Left forelimb (tissue), 1 donor: ENCODE measurements at regions not wholly inside any gene's neighbourhood (a gene's known extent, or its start where the extent isn't known, plus 50 kb on each side); places are given as distances from the start of the nearest gene placed in this dataset.

Experiments
- DNase-seq: peaks from one replicate; pipeline ENCODE4 v3.0.0-alpha.2; 2018; ENCODE audit warnings: low spot score

DNA sequence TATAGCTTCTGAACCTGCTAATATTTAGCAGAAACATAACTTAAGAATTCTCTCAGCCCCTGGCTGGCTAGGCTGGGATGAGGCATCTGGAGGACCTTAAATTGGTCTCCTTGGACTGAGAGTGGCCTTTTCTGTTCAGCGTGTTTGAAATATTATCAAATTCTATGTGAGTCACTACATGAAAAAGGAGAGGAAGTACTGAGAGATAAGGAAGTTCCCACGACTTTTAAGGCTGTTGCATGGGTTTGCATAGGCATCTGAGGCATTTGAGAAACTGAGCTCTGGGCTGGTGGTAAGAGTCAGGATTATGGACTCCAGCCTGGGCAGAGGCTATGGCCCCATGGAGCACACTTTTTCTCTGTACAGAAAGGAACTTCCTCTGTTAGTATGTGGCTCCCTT is 816.2 kb upstream of the GRAMD2B start:
- no peak for DNase-seq

DNA sequence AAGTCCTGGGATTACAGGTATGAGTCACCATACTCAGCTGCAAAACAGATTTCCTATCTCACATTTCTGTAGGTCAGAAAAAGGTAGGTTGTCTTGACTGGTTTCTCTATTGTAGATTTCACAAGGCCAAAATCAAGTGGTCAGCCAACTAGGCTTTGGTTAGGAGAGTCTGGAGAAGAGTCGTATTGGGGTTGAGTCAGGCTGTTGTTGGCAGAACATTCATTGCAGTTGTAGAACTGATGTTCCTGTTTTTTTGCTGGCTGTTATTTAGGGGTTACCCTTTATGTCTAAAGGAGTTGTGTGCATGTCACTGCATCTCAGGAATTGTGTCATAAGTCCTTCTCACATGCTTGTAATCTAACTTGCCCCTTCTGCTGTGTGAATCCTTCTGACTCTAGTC is 814.2 kb upstream of the GRAMD2B start:
- DNase-seq, result no peak

DNA sequence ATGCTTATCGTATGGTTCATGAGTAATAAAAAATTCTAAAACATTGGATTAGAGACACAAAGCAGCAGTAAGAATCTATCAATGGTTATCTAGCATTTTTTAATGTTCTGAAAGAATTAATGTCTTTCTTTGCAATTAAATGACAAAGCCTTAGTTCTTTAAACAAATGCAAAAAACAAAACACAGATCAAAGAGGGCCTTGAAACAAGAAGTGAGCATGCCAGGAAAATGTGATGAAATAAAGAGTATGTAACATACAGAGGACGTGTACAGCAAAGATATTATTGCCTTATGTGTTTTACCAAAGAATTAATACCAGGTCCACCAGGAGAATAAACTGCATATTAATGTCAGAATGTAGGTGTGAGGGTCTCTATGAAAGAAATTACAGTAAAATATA is 812.3 kb upstream of the GRAMD2B start:
- DNase-seq, result no peak

DNA sequence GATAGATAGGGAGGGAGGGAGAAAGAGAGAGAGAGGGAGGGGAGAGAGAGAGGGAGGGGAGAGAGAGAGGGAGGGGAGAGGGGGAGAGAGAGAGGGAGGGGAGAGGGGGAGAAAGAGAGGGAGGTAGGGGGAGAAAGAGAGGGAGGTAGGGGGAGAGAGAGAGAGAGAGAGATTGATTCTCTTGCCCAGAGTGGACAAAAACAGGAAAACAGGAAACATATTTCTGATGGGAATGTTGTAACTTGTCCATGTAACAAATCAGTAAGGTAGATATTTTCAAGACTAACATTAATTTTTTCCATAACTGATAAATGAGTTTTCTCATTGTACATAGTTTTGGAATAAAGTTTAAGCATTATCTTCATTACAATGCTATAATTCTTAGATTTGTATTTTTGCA is 811.7 kb upstream of the GRAMD2B start:
- no peak for DNase-seq

DNA sequence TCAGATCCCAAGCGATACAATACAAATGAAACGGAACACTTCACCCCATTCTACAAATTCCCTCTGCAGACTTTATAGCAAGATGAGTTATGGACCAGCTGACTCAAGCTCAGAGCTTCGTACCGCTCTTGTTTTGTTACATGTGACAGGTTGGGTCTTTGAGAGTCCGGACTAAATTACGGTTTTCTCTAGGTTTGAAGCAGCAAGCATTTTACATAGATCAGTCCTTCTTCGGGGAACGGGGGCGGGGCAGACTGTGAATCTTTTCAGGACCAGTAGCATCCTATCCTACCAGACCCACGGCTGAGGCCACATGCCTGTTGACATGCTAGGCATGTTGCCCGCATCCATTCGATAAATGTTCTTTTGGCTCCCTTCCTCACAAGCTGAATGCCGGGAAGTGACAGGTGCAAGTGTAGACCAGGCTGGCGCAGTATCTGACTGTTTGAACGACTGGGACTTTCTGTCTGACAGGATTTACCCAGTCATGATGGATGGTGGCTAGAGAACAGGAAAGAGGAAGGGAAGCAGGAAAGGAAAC is 811.0 kb upstream of the GRAMD2B start:
- no peak for DNase-seq

DNA sequence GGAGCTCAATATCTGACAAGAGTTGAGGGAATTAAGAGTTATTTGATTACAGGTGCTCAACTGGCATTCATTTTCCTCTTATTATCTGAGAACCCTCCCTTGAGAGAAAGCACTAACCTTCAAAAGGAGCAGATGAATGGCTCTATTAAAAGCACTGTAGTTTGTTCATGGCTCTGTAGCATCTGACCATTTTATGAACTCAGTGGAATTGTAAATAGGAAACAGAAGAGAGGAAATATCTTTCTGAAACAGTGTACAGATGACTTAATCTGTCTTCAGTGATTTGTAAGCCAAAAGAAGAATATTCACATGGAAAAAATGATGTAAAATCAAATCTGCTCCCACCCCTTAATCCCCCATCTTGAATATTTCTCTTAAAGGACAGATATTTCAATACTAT is 810.4 kb upstream of the GRAMD2B start:
- DNase-seq, result no peak

DNA sequence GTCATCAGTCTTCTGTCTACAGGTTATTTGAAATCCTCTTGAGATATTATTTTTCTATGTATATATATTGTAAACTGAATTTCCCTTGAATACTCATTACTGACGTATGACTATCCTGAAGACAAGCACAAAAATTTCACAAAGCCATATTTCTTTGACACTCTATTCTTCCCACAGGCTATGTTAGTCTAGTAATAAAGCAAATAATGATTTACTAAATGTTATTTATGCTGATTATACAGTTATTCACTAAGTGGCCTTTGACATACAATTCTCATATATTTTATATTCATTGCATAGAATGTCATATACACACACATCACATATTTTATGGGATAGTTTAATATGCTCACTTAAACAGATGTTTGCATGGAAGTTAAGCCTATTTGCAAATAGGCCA is 793.0 kb upstream of the GRAMD2B start:
- no peak for DNase-seq

DNA sequence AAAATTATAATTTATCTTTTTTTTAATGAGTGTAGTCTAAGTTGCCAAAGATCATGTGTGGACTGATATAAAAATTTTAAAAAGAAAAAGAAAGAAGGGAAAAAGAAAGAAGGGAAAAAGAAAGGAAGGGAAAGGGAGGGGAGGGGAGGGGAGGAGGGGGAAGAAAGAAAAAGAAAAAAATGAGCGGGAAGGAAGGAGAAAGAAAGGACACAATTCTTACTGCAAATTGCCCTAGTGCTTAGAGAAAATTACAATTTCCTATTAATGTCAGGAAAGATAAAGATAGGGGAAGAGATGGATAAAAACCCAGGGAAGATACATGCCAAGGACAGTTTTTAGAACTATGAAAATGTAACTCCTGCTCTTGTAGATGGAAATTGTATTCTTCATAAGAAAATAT is 789.7 kb upstream of the GRAMD2B start:
- no peak for DNase-seq

DNA sequence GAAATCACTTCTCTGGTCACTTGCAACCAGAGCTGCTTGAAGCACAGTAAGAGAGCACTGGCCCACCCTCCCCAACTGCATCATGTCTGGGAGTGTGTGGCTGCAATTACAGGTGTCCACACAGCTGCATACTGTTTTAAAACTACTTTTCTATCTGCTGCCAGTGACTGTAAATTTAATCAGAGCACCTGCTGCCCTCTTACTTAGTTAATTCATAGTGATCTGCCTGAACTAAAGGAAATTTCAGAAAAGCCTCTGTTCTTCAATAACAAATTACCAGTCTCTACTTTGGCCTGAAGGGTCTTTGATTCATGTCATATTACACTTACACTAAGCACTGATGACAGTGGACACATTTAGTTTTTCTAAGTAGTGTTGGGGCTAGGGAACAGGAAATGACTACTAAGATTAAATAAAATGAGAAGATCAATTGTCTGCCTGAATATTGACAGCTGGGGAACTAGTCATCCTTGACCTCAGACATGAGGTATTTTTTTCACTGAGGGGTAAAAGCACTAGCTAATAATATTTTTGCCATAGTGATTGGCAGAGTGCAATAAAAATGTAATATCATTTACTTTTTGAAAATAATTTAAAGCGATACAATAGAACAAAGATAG is 788.9 kb upstream of the GRAMD2B start:
- no peak for DNase-seq

DNA sequence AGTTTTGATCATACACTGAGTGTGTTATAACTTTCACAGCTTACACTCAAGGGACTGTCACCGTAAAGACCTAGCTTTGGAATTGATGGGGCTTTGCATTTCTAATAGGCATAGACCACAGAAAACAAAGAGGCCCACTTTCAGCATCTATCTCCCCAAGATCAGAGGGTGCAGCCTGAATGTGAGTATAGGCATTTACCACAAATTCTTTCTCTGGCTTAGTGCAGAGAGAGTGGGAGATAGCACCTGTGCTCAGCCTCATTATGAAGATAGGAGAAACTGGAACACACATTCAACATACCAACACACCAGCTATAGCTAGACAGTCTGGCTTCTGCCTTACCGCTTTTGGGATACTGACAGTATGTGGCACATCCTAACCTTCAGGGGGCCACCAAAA is 783.4 kb upstream of the GRAMD2B start:
- no peak for DNase-seq

DNA sequence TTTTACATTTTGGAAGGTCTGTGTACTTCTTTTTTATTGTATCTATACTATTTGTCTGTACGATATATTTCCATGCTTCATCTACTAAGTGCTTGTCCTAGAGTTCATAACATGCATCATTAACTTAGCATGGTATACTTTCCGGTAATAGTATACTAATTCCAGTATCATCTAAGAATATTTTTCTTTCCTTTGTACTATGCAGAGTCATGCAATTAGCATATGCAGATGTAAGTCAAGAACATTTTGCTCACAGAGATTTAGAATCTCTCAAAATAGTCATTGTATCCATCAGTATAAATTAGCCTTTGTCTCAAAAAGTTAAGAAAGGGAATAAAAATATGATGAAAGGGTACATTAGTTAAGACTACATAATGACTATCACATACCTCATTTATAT is 770.4 kb upstream of the GRAMD2B start:
- DNase-seq, result no peak

DNA sequence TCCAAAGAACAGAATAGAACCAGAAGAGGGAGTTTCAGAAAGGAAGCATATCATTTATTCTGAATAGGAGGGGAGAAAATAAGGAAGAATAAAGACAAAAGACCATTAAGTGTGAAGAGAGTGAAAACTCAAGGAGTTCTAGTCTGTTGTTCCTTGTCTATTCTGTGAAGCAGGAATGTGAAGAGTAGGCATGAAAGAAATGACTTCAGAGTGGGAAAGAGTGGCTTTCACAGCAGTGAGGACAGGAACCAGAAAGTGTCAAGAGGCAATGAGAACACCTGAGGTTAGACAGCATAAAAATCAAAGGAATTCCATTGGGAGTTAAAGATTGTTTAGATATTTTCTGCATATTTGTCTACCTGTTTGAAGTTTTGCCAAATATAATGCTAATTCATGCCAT is 768.8 kb upstream of the GRAMD2B start:
- DNase-seq, result no peak

DNA sequence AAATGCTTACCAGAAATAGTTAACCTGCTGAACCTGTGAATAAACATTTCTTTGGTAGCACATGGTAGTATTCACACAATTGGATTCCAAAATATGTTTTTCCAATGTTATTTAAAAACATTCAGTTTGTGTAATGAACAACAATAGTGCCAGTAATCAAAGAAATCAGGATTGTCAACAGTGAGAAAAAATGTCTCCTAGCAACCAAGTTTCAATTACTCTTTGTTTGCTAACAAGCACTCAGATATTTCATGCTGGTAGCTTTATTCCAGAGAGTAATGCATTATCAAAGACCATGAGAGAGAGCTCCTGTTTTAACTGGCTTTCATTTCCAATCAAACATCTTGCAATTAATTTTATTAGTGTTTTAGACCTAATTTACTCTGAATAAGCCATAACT is 768.1 kb upstream of the GRAMD2B start:
- no peak for DNase-seq

DNA sequence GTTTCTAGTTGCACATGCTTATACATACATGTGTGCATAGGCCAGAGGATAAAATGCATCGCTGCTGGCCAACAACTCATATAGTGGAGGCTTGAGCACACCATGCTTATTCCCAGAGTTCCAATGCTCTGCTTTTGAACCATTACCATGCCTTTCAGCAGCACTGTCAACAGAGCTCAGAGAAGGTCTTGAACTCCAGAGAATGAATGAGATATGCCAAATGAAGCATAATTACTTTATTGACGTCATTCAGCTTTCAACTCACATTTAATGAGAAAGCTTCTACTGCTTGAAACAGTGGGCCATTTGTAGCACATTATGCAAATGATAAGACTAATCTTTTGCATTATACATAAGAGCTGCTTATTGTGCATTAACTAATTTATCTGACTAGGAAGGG is 765.3 kb upstream of the GRAMD2B start:
- no peak for DNase-seq

DNA sequence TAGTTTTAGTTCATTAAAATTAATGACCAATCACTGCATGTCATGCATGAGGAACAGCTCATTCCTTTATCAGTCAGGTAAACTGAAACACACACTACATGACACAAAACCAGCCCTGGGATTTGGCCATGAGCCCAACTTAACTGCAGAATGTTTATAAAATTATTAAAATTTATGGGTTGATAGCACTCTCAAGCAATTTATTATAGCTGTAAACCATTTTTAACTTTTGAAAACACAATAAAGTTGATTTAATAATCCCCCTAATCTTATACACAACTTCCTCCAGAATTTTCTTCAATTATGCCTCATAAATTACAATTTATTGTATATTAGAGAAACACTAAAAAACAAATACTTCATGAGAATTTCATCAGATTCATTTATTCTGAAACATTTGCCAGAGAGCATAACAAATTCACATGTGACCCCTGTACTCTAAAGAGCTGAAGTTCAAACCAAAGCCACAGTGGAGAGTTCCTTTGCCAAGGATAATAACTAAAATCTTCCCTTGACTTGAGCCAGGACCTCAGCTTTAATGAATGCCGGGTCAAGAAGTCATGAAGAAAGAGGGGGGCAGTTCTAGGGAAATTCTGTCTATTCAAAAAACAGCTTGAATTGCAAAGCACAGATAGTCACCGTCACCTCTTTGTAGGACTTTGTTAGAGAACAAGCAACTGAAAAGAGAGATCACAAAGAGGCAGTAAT is 763.7 kb upstream of the GRAMD2B start:
- no peak for DNase-seq

DNA sequence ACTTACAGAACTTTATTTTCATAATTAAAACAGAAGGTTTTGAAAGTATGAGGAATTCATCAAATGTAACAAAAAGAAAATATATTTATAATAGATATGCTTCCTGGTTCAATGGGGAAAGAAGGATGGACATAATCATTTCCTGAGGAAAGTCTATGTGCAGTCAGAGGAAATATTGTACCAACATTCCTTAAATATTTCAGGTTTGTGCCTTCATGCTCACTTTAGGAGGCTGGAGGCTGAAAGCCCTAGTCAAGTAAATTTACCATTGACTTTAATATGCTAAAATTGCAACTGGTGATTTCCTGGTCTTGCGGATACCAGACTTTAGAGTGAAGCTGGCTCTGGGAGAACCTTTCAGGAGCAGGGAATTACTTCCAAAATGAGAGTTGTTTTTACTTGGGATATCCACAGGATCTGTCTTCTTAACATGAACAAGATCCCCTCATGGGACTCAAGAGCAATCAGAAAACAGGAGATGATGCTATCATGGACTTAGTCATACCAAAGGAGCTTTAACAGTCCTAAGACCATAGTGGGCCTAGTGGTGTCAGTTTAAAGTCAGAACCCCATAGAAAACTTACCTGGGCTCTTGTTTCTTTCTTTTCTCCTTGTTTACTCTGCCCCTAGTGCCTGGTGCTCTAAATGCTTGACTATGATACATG is 762.8 kb upstream of the GRAMD2B start:
- DNase-seq, result no peak

DNA sequence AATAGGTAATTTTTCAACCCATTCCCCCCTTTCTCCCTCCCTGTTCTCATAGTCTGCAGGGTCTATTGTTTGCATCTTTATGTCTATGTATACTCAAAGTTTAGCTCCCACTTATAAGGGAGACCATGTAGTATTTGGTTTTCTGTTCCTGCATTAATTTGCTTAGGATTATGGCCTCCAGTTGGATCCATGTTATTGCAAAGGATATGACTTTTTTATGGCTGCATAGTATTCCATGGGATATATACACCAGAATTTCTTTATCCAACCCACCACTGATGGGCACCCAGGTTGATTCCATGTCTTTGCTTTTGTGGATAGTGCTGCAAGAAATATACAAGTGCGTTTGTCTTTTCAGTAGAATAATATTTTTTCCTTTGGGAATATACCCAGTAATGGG is 761.6 kb upstream of the GRAMD2B start:
- DNase-seq, result no peak

DNA sequence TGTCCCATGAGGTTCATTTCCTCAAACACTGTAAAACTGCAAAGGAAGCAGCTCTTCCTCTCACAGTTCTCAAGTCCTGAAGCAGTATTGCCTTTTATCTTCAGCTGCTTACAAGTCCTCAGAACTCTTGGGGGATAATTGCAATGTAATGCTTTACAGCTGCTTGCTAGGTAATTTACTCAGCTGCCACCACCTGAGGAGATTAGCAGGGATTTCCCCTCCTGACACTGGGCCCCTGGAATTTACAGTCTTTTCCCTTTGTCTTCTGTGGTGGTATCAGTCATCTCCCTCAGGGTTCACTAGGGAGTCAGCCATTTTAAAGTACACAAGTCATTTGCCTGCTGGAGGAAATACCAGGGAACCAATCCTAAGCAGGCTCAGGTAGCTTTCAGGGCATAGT is 754.3 kb upstream of the GRAMD2B start:
- DNase-seq, result no peak

DNA sequence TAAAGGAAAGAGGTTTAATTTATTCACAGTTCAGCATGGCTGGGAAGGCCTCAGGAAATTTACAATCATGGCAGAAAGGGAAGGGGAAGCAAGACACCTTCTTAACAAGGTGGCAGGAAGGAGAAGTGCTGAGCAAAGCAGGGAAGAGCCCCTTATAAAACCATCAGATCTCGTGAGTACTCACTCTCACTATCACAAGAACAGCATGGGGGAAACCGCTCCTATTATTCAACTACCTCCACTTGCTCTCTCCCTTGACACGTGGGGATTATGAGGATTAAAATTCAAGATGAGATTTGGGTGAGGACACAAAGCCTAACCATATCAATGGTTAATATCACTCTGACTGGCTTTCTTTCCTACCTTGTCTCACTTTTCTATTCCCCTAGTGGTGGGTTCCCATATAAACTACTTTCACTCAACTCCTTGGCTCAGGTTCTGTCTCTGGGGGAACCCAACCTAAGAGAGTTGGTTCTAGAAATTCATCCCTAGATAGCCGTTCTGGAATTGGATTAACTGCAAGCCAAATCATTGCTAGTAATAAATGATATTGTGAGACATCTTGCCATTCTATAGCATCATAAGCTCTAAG is 749.8 kb upstream of the GRAMD2B start:
- no peak for DNase-seq

DNA sequence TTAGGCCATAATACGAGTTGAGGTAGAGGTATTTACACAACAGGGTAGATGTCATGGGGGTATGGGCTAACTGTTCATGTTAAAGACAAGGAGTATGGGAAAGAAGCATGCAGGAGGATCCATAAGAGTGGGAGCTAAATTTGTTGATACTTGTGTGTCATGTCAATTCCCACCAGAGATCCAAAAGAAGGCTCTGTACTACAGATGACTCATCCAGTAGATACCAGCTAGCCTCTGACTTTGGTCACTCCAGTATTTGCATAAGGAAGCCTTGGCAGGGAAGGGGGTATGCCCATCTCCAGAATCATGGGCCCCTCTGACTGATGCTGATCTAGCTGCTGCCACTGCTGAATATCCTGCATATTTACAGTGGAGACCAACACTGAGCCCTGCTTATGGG is 743.7 kb upstream of the GRAMD2B start:
- no peak for DNase-seq

DNA sequence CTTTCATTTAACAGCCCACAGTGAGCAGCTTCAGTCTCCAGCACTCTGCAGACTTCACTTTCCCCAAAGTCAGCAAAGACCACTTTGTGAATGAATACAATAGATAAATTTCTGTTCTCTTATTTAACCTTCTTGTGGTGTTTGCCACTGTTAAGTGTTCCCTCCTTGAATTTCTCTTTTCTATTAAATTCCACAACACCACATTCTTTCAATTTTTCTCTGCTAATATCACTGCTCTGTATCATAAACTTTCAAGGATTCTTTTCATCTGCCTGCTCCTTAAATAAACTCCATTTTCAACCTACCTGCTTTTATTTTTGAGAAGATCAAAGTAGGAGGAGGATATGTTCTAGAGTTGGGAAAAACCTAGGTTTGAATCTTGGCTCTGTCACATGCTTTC is 739.5 kb upstream of the GRAMD2B start:
- no peak for DNase-seq

DNA sequence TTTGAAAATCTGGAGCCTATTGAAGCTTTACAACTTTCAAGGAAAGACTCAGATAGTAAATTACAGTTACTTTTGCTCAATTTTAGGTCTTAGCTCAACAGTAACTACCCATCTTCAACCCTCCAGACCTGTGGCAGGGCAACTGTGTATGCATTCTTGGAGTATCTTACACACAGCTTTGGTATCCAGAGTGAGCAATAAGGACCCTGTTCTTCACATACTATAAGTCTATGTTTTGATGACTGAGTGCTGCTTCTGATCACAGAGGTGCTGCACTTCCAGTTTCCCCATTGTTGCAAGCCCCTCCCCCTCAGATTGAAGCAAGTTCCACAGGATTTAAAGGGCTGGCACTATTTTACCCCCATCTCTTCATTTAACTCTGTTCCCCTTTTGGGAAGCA is 737.4 kb upstream of the GRAMD2B start:
- DNase-seq, result no peak
